GM12892 (cell line): ENCODE measurements at regions not wholly inside any gene's neighbourhood (a gene's known extent, or its start where the extent isn't known, plus 50 kb on each side); places are given as distances from the start of the nearest gene placed in this dataset.

Experiments
- POLR2A ChIP-seq: IDR thresholded peaks from 2 replicates; pipeline ENCODE4 v1.6.1; 2011; ENCODE audit warnings: low read depth, low read length, control low read depth
- POLR2AphosphoS5 ChIP-seq: IDR thresholded peaks from 2 replicates; pipeline ENCODE4 v1.6.1; 2011; ENCODE audit warnings: low read depth, low read length, control low read depth

GRCh38 chr12:87793131-87793530 lies 236.1 kb downstream of the C12orf50 start:
- TF ChIP-seq POLR2A (no peak), POLR2AphosphoS5 (no peak)
